OCI-LY1 (cell line): ENCODE measurements at regions not wholly inside any gene's neighbourhood (a gene's known extent, or its start where the extent isn't known, plus 50 kb on each side); places are given as distances from the start of the nearest gene placed in this dataset.

Source experiments
- H2AFZ ChIP-seq: fragments of 200-600 bp; sonication (generic), shearing (Covaris generic); 2 replicates; pipeline ENCODE4 v1.6.0; 2014; ENCODE audit warnings: antibody characterized with exemption, mild to moderate bottlenecking, low read length
- H3F3A ChIP-seq: fragments of 200-600 bp; sonication (generic), shearing (Covaris generic); 2 replicates; pipeline ENCODE4 v1.6.0; 2014; ENCODE audit warnings: mild to moderate bottlenecking, antibody characterized with exemption, low read length, moderate library complexity; ENCODE audit not compliant: insufficient read depth
- H3K27ac ChIP-seq: fragments of 200-600 bp; sonication (generic); 2 replicates; pipeline ENCODE4 v1.5.1; 2014; ENCODE audit warnings: low read length, mixed run types, mild to moderate bottlenecking, low read depth; ENCODE audit not compliant: poor library complexity, severe bottlenecking
- H3K27me3 ChIP-seq: fragments of 200-600 bp; sonication (generic); 2 replicates; pipeline ENCODE4 v1.6.0; 2014; ENCODE audit warnings: antibody characterized with exemption, mild to moderate bottlenecking, low read length, moderate library complexity; ENCODE audit not compliant: insufficient read depth
- H3K36me3 ChIP-seq: fragments of 200-600 bp; sonication (generic); 2 replicates; pipeline ENCODE4 v1.6.1; 2014; ENCODE audit warnings: mild to moderate bottlenecking, antibody characterized with exemption, low read length, moderate library complexity, mixed read lengths; ENCODE audit not compliant: insufficient read depth
- H3K4me1 ChIP-seq: fragments of 200-600 bp; sonication (generic); 2 replicates; pipeline ENCODE4 v1.5.1; 2014; ENCODE audit warnings: mild to moderate bottlenecking, low read length, moderate library complexity; ENCODE audit not compliant: insufficient read depth, severe bottlenecking
- H3K4me2 ChIP-seq: fragments of 200-600 bp; sonication (generic), shearing (Covaris generic); 2 replicates; pipeline ENCODE4 v1.6.1; 2014; ENCODE audit warnings: low read length
- H3K4me3 ChIP-seq: fragments of 200-600 bp; sonication (generic); 2 replicates; pipeline ENCODE4 v1.5.1; 2014; ENCODE audit warnings: low read length, low read depth, mild to moderate bottlenecking, mixed read lengths; ENCODE audit not compliant: poor library complexity, severe bottlenecking
- H3K79me2 ChIP-seq: fragments of 200-600 bp; shearing (Covaris generic); 2 replicates; pipeline ENCODE4 v1.6.1; 2016; ENCODE audit warnings: mixed run types, low read length, mixed read lengths; ENCODE audit not compliant: insufficient read depth
- H3K9ac ChIP-seq: fragments of 200-600 bp; sonication (generic), shearing (Covaris generic); 2 replicates; pipeline ENCODE4 v1.6.1; 2014; ENCODE audit warnings: mild to moderate bottlenecking, low read length, mixed read lengths
- H3K9me2 ChIP-seq: fragments of 200-600 bp; sonication (generic), shearing (Covaris generic); 2 replicates; pipeline ENCODE4 v1.6.1; 2014; ENCODE audit warnings: low read depth, mild to moderate bottlenecking, low read length, mixed read lengths
- H3K9me3 ChIP-seq: fragments of 200-600 bp; shearing (Covaris generic); 2 replicates; pipeline ENCODE4 v1.6.1; 2014; ENCODE audit warnings: low read length, mixed read lengths
- H4K20me1 ChIP-seq: fragments of 200-600 bp; sonication (generic), shearing (Covaris generic); 2 replicates; pipeline ENCODE4 v1.6.0; 2016; ENCODE audit warnings: mild to moderate bottlenecking, low read length; ENCODE audit not compliant: insufficient read depth
- EZH2 ChIP-seq: fragments of 200-600 bp; sonication (generic), shearing (Covaris generic); IDR thresholded peaks from 2 replicates; pipeline ENCODE4 v1.8.0; 2017; ENCODE audit warnings: borderline replicate concordance, mixed run types, mild to moderate bottlenecking, antibody characterized with exemption, low read length, moderate library complexity, mixed read lengths
- TF ChIP-seq, protein P1 (sequence below): fragments of 200-600 bp; sonication (generic), shearing (Covaris generic); IDR thresholded peaks from 2 replicates; pipeline ENCODE4 v1.5.1; 2017; ENCODE audit warnings: mild to moderate bottlenecking, antibody characterized with exemption, low read length, moderate library complexity, mixed read lengths

DNA sequence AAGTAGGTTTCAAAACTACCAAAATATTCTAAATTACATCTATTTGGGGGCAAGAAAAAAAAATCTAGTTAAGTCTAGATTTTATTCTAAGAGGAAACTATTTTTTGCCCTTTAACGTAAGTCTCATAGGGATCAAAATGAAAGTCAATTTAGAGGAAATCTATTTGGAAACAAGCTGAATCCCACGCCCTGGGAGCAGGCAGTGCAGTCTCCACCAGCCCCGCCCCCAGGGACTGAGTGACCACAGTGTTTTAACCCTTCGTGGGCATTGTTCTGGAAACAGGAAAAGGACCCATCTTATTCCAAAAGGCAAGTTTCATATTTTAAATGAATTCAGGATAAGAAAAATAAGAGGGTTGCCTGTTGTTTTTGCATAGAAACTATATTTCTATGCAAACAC is 209.7 kb downstream of the SPRY2 start:
- H3K36me3 ChIP-seq: no peaks in the 10 kb centered on the region

DNA sequence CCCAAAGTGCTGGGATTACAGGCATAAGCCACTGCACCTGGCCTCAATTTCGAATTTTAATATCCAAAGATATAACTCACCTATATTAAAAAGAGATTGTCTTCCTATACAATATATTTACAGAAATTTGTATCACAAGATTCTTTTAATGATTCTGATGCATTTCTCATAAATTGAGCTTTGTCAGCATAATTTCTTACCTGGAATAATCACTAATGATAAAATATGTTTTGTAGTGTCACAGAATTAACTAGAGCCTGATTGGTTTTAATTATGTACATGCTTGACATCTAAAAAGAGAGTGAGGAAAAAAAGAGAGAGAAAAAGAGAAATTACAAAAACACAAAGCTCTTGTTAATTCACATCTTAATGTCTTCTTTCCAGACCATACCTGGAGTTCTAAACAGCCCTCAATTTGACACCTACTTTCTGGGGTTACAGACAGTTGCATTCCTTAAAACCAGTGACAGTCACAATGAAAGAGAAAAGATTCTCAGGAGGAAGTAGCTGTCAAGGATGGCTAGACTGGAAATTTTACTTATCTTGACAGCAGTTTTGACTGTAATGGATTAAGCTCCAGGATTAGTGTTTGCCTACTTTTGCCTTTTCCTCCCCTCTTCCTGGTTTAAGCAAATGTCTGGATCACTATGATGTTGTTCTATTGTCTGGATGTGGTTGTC is 214.4 kb downstream of the SPRY2 start:
- H3K9ac ChIP-seq: no peak overlapping the region
- H3K9me2 ChIP-seq: no peaks in the 10 kb centered on the region
- H3K27ac ChIP-seq: no peak overlapping the region
- no peaks in the 10 kb centered on the region for H3K79me2 ChIP-seq
- no peaks in the 10 kb centered on the region for H3K27me3 ChIP-seq
- H4K20me1 ChIP-seq: no peaks in the 10 kb centered on the region
- no peak overlapping the region for H3K4me3 ChIP-seq
- H3F3A ChIP-seq: no peaks in the 10 kb centered on the region
- no peak for TF ChIP-seq EZH2
- TF ChIP-seq, protein P1, sequence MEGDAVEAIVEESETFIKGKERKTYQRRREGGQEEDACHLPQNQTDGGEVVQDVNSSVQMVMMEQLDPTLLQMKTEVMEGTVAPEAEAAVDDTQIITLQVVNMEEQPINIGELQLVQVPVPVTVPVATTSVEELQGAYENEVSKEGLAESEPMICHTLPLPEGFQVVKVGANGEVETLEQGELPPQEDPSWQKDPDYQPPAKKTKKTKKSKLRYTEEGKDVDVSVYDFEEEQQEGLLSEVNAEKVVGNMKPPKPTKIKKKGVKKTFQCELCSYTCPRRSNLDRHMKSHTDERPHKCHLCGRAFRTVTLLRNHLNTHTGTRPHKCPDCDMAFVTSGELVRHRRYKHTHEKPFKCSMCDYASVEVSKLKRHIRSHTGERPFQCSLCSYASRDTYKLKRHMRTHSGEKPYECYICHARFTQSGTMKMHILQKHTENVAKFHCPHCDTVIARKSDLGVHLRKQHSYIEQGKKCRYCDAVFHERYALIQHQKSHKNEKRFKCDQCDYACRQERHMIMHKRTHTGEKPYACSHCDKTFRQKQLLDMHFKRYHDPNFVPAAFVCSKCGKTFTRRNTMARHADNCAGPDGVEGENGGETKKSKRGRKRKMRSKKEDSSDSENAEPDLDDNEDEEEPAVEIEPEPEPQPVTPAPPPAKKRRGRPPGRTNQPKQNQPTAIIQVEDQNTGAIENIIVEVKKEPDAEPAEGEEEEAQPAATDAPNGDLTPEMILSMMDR: no peak
- no peaks in the 10 kb centered on the region for H3K9me3 ChIP-seq
- no peaks in the 10 kb centered on the region for H3K4me1 ChIP-seq
- H3K36me3 ChIP-seq: no peaks in the 10 kb centered on the region
- H2AFZ ChIP-seq: no peak overlapping the region
- no peak overlapping the region for H3K4me2 ChIP-seq

More for the DNA sequence above, 209.7 kb downstream of the SPRY2 start:
- H3K79me2 ChIP-seq: no peaks in the 10 kb centered on the region
- H3K27me3 ChIP-seq: no peaks in the 10 kb centered on the region
- peaks cover 4% of the 10 kb centered on the region for H3K4me1 ChIP-seq
- H3K27ac ChIP-seq: no peak overlapping the region
- no peaks in the 10 kb centered on the region for H4K20me1 ChIP-seq
- TF ChIP-seq EZH2: no peak
- TF ChIP-seq, protein P1: no peak
- no peak overlapping the region for H3K9ac ChIP-seq
- H3K4me2 ChIP-seq: no peak overlapping the region
- H3F3A ChIP-seq: no peaks in the 10 kb centered on the region
- no peak overlapping the region for H2AFZ ChIP-seq
- H3K4me3 ChIP-seq: no peak overlapping the region
- H3K9me2 ChIP-seq: no peaks in the 10 kb centered on the region
- no peaks in the 10 kb centered on the region for H3K9me3 ChIP-seq

DNA sequence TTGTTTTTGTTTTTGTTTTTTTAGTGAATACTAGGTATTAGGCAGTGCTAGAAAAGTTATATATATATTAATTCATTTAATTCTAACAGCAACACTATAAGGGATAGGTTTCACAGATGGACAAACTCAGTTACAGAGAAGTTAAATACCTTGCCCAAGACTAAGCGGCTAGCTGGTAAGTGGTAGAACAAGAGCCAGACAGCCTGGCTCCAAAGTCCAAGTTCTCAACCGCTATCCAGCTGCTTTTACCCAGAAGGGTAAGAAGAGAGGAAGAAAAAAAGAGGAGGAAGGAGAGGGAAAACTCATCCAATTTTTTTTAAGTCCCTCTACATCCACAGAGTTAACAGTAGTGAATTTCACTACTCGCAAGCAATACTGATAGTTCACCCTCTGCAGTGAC is 217.0 kb downstream of the SPRY2 start:
- Histone ChIP-seq H3K4me3 (no peak overlapping the region), H3K4me1 (no peaks in the 10 kb centered on the region), H3K4me2 (no peak overlapping the region), H3K9me2 (no peaks in the 10 kb centered on the region), H4K20me1 (no peaks in the 10 kb centered on the region), H3F3A (no peaks in the 10 kb centered on the region), H3K9me3 (no peaks in the 10 kb centered on the region), H3K79me2 (no peaks in the 10 kb centered on the region), H3K27me3 (no peaks in the 10 kb centered on the region), H3K9ac (no peak overlapping the region), H3K36me3 (no peaks in the 10 kb centered on the region), H3K27ac (no peak overlapping the region), H2AFZ (no peak overlapping the region)
- TF ChIP-seq, protein P1: no peak
- no peak for TF ChIP-seq EZH2
